ENCODE measurements at regions not wholly inside any gene's neighbourhood (a gene's known extent, or its start where the extent isn't known, plus 50 kb on each side); places are given as distances from the start of the nearest gene placed in this dataset.
A peak's percentile ranks its signal among the peaks of the same experiment; 100 is the strongest.

DNA sequence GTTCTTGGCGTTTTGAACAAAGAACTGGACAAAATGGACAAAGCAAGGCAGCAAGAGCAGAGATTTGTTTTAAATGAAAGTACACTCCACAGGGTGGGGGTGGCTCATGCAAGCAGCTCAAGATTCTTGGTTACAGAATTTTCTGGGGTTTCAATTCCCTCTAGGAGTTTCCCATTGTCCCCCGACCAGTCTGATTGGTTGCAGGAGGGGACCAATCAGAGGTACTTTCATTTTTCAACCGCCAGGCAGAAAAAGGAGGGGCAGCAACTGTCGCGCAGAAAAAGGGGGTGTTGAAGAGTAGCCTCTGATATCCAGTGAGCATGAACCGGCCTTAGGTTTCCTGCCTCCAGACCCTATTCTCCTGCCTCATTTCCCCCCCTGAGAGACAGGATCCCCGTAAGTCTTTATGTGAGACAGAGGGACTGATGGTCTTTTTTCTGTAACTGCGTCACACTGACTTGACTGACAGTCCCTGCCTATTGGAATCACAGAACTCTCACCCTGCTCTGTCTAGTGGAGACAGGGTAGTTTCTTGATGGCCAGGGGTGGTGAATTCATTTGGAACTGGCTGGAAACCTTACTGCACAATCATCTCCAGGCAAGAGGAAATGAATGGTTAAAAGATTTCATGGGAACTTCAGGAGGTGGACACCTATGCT is 59.4 kb upstream of the ALOX12 start:
- DNase-seq (ENCODE audit: low read depth, low spot score): no peak
- no peak overlapping the region for H3K4me3 ChIP-seq (ENCODE audit: low read length)

DNA sequence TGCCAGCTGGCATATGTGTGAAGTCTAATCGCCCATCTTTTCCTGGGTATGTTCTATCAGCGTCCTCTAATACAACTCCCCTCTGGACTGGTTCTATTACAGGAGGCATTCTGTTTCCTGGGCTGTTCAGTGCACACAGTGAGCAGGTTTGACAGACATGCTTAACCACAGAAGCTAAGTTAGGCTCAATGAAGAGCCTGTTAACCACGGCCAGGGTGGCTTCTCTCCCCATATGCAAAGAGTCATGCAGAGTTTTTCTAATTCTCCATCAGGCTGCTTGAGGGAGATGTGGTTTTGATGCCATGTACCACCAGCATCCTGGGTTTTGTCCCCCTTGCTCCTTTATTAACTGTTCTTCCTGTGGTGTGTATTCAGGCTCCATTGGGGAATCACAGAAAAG is 57.2 kb upstream of the ALOX12 start:
- peak; percentile 65 for DNase-seq (ENCODE audit: low read depth, low spot score)
- no peak overlapping the region for H3K4me3 ChIP-seq (ENCODE audit: low read length)

DNA sequence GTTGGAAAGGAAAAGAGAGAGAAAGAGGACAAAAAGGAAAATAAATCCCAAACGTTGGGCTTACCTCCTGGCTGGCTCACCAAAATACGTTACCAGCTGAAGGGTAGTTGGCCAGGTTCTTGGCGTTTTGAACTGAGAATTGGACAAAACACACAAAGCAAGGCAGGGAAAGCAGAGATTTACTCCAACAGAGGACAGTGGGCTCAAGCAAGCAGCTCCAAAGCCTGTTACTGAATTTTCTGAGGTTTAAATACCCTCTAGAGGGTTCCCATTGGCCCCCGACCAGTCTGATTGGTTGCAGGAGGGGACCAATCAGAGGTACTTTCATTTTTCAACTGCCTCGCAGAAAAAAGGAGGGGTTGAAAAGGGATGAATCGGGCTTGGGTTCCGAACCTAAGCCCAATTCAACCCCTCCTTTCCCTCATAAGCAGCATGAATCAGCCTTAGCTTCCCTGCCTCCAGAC is 55.6 kb upstream of the ALOX12 start:
- no peak for DNase-seq (ENCODE audit: low read depth, low spot score)
- no peak overlapping the region for H3K4me3 ChIP-seq (ENCODE audit: low read length)

DNA sequence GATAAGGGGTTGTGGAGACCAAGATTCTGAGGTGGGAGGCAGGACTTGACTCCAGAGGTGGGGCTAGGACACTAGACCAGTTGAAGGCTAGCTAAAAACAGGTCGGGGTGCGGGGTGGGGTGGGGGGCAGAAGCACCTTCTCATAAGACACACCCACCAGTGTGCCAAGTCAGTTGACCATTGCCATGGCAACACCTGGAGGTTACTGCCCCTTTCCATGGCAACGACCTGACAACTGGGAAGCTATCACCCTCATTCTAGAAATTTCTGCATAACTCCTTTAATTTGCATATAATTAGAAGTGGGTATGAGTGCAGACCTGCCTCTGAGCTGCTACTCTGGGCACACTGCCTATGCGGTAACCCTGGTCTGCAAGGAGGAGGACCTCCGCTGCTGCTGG is 53.9 kb upstream of the ALOX12 start:
- DNase-seq (ENCODE audit: low read depth, low spot score): no peak
- no peak overlapping the region for H3K4me3 ChIP-seq (ENCODE audit: low read length)

DNA sequence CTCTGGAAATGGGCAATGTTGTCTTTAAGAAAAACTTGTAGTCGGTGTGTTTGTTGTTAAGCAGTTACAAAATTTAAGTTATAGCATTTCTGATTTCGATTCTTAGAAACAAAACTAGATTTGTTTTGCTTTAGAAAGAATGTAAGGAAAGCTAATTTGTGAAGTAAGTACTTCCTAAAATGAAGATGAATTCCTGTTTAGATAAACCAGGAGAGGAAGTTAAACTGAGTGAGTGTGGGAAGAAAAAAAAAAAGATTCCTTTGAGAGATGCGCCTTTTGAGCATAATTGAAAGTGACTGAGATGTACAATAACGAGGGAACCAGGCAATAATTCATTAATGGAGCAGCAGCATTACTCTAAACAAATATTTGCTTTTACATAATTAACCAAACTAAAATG is 52.4 kb upstream of the ALOX12 start:
- no peak for DNase-seq (ENCODE audit: low read depth, low spot score)
- H3K4me3 ChIP-seq (ENCODE audit: low read length): no peak overlapping the region

All from Jurkat, Clone E6-1 (cell line).